ENCODE measurements at regions not wholly inside any gene's neighbourhood (a gene's known extent, or its start where the extent isn't known, plus 50 kb on each side); places are given as distances from the start of the nearest gene placed in this dataset.

DNA sequence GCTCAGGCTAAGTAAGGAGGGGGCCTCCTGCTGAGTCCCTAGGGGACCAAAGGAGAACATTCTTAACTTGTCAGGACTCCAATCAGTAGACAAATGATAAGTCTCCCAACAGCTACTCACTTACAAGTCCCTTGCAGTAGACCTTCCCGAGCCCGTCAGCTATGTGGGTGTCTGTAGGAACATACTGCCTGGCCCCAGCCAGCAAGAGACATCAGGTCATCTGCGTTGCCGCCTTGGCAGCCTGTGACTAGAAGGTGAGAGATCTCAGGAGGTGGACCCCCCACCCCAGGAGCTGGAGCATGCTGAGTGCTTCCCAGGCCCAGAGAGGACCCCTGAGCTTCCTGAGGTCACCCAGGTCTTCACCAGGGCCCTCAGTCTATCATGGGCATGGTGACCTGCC lies 250.5 kb downstream of the C1orf94 start:
- FAIRE-seq, result no peak
- DNase-seq (ENCODE audit: insufficient read length, low spot score), result no peak
- TF ChIP-seq, protein P1, sequence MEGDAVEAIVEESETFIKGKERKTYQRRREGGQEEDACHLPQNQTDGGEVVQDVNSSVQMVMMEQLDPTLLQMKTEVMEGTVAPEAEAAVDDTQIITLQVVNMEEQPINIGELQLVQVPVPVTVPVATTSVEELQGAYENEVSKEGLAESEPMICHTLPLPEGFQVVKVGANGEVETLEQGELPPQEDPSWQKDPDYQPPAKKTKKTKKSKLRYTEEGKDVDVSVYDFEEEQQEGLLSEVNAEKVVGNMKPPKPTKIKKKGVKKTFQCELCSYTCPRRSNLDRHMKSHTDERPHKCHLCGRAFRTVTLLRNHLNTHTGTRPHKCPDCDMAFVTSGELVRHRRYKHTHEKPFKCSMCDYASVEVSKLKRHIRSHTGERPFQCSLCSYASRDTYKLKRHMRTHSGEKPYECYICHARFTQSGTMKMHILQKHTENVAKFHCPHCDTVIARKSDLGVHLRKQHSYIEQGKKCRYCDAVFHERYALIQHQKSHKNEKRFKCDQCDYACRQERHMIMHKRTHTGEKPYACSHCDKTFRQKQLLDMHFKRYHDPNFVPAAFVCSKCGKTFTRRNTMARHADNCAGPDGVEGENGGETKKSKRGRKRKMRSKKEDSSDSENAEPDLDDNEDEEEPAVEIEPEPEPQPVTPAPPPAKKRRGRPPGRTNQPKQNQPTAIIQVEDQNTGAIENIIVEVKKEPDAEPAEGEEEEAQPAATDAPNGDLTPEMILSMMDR (IDR thresholded peaks at IDR 0.05; ENCODE audit: insufficient read depth, missing control alignments), result no peak

DNA sequence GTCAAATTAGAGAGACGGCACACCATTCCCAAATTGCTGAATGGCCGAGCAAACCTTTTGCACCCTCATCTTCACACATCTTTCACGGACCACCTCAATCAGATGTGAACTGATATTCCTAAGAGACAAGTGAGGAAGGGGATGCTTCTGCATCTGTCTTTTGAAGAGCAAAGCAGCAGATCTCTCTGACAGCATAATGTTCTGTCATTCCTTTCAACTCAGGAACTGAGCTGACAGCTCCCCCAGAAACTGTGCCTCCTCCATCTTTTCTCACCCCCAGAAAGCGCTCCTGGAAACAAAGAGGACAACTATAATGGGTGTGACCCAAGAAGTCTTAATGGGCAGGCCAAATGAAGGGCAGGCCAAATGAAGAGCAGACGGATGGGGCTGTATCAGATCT lies 256.4 kb downstream of the C1orf94 start:
- FAIRE-seq (no peak), DNase-seq (ENCODE audit: insufficient read length, low spot score) (no peak)
- TF ChIP-seq, protein P1 (IDR thresholded peaks at IDR 0.05; ENCODE audit: insufficient read depth, missing control alignments), result no peak

DNA sequence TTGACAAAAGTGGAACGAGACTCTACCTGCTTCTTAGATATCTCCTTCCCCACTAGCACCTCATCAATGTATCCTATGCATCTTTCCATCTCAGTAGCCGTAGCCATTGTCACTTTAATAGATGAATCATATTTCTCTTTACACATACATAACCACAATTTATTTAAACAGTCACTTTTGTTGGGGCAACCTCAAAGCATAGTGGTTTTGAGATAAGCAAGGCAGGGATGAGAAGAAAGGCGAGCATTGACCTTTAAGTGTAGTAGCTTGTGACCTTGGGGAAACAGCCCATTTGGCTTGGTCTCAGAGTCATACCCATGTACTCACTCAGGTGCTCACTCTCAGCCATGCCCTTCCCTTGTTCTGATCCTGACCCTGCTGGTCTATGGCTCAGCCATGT lies 260.1 kb downstream of the C1orf94 start:
- FAIRE-seq (no peak), DNase-seq (ENCODE audit: insufficient read length, low spot score) (no peak)
- TF ChIP-seq, protein P1 (IDR thresholded peaks at IDR 0.05; ENCODE audit: insufficient read depth, missing control alignments), result no peak

DNA sequence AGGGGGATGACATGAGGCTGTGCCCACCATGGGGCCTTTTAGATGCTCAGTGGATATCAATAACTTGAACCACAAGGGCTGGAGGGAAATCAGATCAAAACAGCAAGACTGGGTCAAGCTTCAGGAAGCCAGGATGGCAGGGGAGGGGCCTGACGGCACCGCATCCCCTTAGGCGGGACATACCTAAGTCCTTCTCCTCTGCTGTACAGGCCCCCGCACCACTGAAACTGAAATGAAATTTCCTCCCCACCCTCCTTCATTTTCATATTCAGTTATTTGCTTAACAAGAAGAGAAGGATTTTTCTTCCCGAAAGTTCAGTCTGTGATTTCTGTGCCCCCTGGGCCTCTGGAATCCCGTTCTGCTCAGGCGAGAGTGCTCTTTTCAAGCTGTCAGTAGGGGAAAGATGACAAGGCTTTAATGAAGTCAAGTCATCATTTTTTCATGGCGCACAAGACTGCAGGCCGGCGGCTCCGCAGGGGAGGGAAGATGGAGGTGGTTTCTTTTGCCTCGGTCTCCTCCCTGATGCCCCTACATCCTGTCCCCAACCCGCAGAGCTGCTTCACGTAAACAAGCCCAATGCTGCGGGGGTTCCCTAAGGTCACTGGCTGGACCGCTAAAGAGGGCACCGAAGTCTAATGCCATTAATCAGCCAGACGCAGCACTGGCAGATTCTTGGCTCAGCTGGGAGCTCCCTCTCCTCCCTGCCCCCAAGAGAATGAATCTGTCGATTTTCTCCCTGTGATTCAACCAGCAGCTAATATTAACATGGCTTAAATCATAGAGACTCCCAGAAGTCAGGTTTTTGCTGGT lies 264.8 kb downstream of the C1orf94 start:
- DNase-seq (ENCODE audit: insufficient read length, low spot score), result no peak
- TF ChIP-seq, protein P1 (IDR thresholded peaks at IDR 0.05; ENCODE audit: insufficient read depth, missing control alignments), result no peak
- FAIRE-seq, result no peak

DNA sequence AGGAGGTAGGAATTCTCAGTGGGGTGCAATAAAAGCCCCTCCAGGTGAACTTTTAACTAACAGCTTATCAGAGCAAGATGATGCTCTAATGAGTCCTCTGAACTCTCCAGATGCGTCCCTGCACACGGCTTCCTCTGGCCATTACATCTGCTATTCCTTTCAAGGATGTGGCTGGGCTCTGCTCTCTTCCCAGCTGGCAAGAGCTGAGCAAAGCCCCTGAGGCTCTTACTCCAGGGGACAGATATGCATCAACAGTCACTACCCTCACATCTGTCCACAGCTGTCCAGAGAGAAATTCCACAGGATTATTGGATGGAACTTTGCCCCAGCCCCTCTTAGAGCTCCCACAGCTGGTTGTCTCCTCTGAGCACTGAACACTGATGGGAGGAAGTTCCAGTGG lies 267.8 kb downstream of the C1orf94 start:
- DNase-seq (ENCODE audit: insufficient read length, low spot score) (no peak), FAIRE-seq (no peak)
- TF ChIP-seq, protein P1 (IDR thresholded peaks at IDR 0.05; ENCODE audit: insufficient read depth, missing control alignments), result no peak

DNA sequence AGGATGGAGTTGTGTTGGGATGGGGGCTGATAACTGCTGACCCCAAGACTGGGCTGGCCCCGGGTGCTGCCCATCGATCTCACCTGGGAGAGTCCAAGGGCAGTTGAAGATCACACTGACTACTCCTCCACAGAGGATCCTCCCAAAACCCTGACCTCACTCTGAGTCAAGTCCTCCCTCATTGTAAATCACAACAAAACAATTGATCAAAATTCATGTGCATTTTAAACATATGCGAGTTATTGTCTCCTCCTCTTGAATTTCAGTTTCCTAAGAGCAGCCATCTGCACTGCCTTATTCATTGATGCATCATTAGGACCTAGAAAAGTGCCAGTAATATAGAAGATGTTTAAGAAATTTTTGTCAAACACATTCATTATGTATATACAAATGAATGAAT lies 273.6 kb downstream of the C1orf94 start:
- no peak for FAIRE-seq
- TF ChIP-seq, protein P1 (IDR thresholded peaks at IDR 0.05; ENCODE audit: insufficient read depth, missing control alignments), result no peak
- DNase-seq (ENCODE audit: insufficient read length, low spot score), result no peak

DNA sequence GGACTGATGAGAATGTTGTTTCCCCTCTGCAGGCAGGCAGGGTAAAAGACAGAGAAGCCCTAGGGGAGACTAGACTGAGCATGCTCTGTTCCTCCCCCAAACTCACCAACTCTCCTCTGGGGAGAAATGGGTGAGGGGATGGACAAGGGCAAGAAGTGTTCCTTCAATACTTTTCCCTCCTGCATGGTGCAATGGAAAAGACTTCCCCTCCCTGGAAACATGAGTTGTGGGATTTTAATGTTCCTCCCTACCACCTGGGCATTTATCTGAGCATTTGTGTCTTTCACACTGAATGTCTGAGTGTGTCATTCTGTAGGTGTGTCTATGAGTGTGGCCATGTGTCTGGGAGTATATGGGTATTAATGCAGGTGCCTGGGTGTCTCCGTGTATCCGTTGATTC lies 275.7 kb downstream of the C1orf94 start:
- FAIRE-seq (no peak), DNase-seq (ENCODE audit: insufficient read length, low spot score) (no peak)
- TF ChIP-seq, protein P1 (IDR thresholded peaks at IDR 0.05; ENCODE audit: insufficient read depth, missing control alignments), result no peak
